22Rv1 (cell line): ENCODE measurements at regions not wholly inside any gene's neighbourhood (a gene's known extent, or its start where the extent isn't known, plus 50 kb on each side); places are given as distances from the start of the nearest gene placed in this dataset.

Source experiments
- H3K27ac ChIP-seq: fragments of 450-650 bp; 2 replicates; pipeline ENCODE4 v1.5.1; 2017
- CTCF ChIP-seq: fragments of 450-650 bp; IDR thresholded peaks from 2 replicates; pipeline ENCODE4 v1.5.1; 2017; ENCODE audit warnings: mild to moderate bottlenecking
- ZFX ChIP-seq: fragments of 450-650 bp; IDR thresholded peaks from 2 replicates; pipeline ENCODE4 v1.6.1; 2017; ENCODE audit warnings: antibody characterized with exemption, borderline replicate concordance

- H3K27ac ChIP-seq, result no peak overlapping the region
- TF ChIP-seq CTCF, result no peak
- no peak for TF ChIP-seq ZFX
These were observed 113.0 kb upstream of the SLC10A2 start for GRCh38 chr13:103178986-103179943.

GRCh38 chr13:103174966-103175365 lies 108.7 kb upstream of the SLC10A2 start:
- no peak overlapping the region for H3K27ac ChIP-seq
- TF ChIP-seq CTCF (no peak), ZFX (no peak)

GRCh38 chr13:103168901-103169508 lies 102.8 kb upstream of the SLC10A2 start:
- TF ChIP-seq ZFX (no peak), CTCF (no peak)
- no peak overlapping the region for H3K27ac ChIP-seq

GRCh38 chr13:103164251-103164650 lies 98.0 kb upstream of the SLC10A2 start:
- no peak for TF ChIP-seq CTCF
- no peak for TF ChIP-seq ZFX

GRCh38 chr13:103161476-103161875 lies 95.3 kb upstream of the SLC10A2 start:
- H3K27ac ChIP-seq, result no peak overlapping the region
- TF ChIP-seq ZFX (no peak), CTCF (no peak)

More at GRCh38 chr13:103164251-103164650, 98.0 kb upstream of the SLC10A2 start:
- H3K27ac ChIP-seq, result no peak overlapping the region

- TF ChIP-seq CTCF, result no peak
- no peak overlapping the region for H3K27ac ChIP-seq
These were observed 91.4 kb upstream of the SLC10A2 start for GRCh38 chr13:103157434-103158145.
